HG03095 (cell line): ENCODE measurements at regions not wholly inside any gene's neighbourhood (a gene's known extent, or its start where the extent isn't known, plus 50 kb on each side); places are given as distances from the start of the nearest gene placed in this dataset.

Source experiments
- ATAC-seq: cut with Tn5 transposase; IDR thresholded peaks from one replicate; pipeline ENCODE4 v1.9.1; 2021; ENCODE audit warnings: moderate library complexity; ENCODE audit not compliant: unreplicated experiment

DNA sequence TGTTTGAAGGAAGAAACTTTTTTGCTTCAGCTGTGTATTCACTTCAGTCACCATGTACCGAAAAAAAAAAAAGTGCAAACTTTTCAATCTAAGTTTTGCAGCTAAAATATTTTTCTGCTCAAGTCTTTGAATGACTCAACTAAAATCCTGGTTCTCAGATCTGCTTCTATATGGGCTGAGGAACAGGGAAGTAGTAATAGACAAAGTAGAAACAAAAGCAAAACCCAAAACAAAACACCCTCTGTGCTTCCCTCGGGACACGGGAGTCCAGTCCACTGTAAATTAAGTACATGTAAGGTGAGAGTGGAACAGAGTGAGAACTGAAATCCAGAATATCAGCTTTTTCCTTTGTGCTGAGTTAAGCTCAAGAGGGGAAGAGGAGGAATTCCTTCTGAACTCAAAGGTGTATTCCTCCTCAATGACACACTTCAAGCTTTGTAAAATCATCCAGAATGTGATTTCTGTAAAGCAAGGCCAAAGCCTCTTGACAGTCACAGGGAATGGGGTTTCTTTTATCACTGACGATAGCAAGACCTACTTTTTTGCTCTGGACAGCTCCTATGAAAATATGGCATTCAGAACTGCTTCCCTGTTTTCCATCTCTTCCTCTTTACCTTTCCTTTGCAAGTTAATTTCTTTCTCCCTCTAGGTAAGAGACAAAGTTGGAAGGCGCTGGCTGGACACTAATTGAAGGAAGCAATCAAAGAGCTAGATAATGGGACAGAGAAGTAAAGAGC is 433.5 kb upstream of the MMADHC start:
- ATAC-seq = no peak

DNA sequence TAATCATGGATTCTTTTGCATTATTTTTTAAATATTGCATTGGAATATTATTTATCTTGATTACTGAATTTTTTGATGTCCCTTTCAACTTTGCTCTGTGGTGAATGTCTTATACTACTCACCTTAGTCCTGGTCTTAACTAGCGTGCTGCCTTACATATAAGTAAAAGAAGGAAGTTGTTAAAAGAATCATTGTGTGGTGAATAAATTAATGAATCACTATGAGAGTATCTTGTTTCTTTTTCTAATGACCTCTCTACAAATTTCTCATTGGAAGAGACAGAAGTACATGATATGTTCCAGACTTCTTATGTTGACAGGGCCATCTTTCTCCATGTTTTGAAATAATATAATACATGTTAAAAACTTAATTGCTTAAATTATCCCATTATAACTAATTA is 432.6 kb upstream of the MMADHC start:
- ATAC-seq = no peak

DNA sequence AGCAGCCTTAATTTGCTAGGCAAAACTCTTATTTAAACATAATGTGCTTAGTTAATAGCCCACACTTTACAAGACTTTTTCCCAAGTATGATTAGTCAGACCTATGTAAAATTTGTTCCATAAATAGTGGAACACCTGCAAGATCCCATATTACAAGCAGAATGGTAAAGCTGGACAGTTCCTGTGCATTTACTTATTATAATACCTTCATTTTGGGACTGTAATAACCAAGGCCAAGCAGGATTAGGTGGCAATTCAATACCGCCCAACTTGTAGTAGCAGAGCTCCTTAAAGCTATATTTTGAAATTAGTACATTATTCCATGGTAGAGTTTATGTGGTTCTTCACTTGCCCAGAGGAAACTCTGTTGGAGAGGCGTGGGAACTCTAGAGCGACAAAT is 431.5 kb upstream of the MMADHC start:
- ATAC-seq = no peak

DNA sequence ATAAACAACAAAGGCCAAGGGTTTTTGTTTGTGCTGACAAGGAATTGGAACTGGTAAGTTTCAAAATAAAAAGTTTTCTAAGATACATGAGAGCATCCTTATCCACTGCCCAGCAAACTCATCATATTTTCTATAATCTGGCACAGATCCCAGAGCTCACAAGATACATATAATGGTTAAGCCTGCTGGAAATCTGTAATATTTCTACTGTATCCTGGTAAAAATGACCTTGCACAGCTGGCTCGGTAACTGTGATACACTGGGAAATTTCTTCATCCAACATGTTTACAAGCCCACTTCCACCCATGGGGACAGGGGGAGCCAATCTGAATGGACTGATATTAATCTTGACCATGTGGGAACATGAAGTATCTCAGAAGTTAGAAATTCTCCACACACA is 425.4 kb upstream of the MMADHC start:
- ATAC-seq = no peak

- ATAC-seq = no peak
Measured at GRCh38 chr2:150011161-150011730, 423.7 kb upstream of the MMADHC start.

DNA sequence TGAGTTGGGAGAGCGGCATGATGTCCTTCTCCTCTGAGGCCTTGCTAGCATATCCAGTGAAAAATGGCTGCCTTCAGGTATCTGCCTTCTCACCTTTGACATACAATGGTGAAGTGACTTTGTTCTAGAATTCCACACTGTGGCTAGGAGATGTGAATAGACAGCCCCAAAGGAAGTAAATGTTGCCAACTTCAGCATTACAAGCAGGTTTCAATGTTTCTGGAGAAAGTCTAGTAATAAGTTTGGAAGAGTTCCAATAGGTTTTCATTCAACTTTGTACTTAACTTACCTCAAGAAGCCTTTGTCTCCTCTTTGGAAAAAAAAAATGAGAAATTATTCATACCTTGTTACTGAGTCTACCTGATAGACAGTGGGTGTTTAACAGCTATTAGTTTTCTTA is 421.3 kb upstream of the MMADHC start:
- no peak for ATAC-seq

DNA sequence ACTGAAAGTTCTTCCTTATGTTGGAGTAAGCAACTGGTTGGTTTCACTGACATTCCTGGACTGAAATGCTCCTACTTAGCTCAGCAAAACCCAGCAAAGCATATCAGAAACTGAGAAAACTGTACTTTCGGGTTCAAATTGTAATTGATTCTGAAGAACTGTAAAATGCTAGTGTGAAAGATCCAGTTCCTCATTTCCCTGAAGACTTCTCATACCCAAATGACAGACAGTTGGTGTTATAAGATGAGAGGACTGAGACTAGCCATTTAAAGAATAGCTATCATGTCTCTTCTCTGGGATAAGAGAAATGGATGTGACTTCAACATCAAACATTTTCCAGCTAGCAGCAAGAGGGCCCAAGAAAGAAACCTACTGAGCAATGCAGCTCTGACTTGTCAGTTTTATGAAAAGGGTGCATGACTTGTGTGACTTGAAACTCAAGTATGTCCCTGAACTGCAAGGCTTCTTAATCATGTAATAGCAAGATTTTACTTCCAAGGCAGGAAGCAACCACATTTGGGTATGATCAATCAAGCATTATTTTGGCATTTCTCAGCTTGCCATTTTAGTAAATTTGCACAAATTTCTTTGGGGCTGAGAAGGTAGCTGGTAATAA is 420.3 kb upstream of the MMADHC start:
- ATAC-seq = no peak

- no peak for ATAC-seq
Measured at GRCh38 chr2:150006591-150006990, 419.0 kb upstream of the MMADHC start.

GRCh38 chr2:150003544-150003943 is 416.0 kb upstream of the MMADHC start:
- no peak for ATAC-seq

- ATAC-seq = no peak
Measured at GRCh38 chr2:150001788-150002187, 414.2 kb upstream of the MMADHC start.

DNA sequence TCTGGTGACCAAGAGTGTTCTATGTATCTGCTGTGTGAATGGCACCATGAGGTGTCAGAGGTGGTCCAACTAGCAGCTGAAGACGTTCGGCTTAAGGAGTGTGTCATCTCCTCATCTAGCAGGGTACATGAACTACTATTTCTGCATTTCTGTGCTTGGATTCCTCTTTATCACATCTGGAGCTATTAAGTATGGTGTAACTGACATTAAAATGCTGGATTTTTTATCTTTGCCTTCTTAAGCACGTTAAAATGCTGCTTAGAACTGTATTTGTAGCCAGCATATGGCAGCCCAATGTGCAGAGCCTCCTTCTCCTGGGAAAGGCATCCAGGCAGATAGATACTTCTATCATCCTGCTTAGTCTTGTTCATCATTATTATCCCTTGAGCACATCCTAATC is 409.3 kb upstream of the MMADHC start:
- no peak for ATAC-seq

GRCh38 chr2:149994057-149994728 is 406.6 kb upstream of the MMADHC start:
- ATAC-seq = no peak

DNA sequence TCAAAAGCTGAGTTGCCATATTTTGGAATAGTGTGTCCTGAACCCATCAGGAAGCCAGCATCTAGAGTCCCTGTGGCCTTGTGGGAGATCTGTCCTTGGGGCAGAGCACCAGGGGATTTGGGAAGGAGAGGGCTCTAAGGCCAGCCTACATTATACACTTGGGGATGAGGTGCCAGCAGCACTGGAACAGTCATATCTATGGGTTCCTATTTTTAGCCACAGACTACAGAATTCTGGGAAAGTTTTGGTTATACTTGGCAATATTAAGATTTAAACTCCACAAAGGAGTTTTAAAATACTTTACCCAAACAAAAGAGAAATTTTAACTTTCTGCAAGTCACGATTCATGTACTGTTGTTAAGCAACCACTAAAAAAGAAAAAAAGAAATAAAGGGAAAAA is 405.7 kb upstream of the MMADHC start:
- ATAC-seq = no peak

- ATAC-seq = no peak
Measured at GRCh38 chr2:149991576-149991975, 404.0 kb upstream of the MMADHC start.

DNA sequence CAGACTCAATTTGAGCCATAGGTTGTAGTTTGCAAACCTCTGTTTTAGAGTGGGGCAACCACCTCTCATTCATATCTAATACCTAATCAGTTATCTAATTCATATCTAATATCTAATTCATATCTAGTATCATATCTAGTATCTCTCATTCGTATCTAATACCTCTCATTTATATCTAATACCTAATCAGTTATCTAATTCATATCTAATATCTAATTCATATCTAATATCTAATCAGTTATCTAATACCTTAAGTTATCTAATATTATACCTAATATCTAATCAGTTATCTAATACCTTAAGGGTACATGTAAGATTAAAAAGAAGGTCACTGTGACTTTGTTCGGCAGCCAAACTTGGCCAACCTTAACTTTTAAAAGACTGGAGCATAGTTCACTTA is 403.4 kb upstream of the MMADHC start:
- ATAC-seq = no peak

- ATAC-seq = no peak
Measured at GRCh38 chr2:149989447-149990063, 402.0 kb upstream of the MMADHC start.

DNA sequence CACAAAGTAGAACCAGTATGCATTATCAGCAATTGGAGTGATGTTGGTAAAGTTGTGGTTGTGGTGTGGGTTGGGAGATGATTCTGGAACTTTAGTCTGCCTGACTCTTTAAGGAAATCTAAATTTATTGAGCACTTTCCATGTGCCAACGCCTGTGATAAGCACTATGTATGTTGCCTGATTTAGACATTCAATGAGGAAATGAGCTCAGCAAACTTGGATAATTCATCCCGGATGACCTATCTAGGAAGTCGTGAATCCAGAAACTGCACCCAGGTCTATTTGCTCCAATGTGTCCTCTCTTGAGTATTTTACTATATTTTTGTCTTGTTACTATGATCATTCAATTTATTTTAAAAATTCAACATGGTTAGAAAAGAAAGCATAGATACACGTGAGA is 400.8 kb upstream of the MMADHC start:
- ATAC-seq = no peak

DNA sequence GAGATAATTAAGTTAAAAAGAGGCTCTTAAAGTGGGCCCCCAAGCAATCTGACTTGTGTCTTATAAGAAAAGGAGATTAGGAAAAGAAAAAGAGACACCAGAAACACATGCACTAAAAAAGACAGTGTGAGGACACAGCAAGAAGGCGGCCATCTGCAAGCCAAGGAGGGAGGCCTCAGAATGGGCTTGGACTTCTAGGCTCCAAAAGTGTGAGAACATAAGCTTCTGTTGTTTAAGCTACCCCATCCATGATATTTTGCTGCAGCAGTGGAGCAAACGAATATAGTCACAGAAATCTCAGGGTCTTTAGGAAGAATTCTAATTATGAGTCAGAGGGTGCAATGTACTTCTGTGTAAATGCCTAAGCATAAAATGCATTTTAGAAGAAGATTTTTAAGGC is 399.3 kb upstream of the MMADHC start:
- no peak for ATAC-seq

GRCh38 chr2:149984311-149984710 is 396.7 kb upstream of the MMADHC start:
- ATAC-seq = no peak

- no peak for ATAC-seq
Measured at GRCh38 chr2:149972066-149972465, 384.5 kb upstream of the MMADHC start.

DNA sequence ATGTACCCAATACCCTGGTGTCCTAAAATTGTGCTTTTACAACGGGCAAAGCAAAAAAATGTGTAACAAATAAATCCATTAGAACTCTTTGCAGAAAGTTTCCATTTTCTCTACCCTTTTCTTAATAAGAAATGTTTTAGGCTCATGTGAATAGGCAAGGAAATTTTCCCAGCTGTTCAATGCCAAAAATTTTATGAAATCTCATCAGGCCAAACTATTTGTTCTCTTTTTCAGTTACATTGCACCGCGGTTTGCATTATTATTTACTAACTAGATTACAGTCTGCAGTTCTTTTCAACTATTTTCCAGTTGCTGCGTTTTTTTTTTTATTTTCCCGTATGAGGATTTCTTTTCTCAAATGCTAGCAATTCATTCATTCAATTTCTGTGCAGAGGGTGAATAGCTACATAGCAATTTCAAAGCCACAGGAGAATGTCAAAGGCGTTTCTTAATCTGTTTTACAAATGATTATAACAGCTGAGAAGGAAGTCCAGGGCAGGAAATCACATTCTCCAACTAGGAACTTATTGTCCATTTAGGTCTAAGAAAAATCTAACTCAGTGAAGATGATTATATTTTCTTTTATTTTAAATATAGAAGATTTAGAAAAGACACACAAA is 367.5 kb upstream of the MMADHC start:
- no peak for ATAC-seq
